Muscle layer of duodenum (tissue), 2 donors: ENCODE measurements at regions not wholly inside any gene's neighbourhood (a gene's known extent, or its start where the extent isn't known, plus 50 kb on each side); places are given as distances from the start of the nearest gene placed in this dataset.

Experiments used
- H3K27ac ChIP-seq: one replicate; pipeline ENCODE4 v1.7.0; 2013; ENCODE audit warnings: mild to moderate bottlenecking, low read length
- H3K27me3 ChIP-seq: one replicate; pipeline ENCODE4 v1.7.0; 2013; ENCODE audit warnings: low read depth, mild to moderate bottlenecking, control low read depth, low read length
- H3K36me3 ChIP-seq, 2 donors: one replicate each; pipeline ENCODE4 v1.7.0; 2013; ENCODE audit warnings: low read length in 2 of 2, control low read depth in 1 of 2, mild to moderate bottlenecking in 1 of 2; ENCODE audit not compliant: insufficient read depth in 2 of 2, control insufficient read depth in 1 of 2
- H3K4me1 ChIP-seq, 2 donors: one replicate each; pipeline ENCODE4 v1.7.0; 2013; ENCODE audit warnings: low read length in 2 of 2, mild to moderate bottlenecking in 2 of 2, control low read depth in 1 of 2, moderate library complexity in 1 of 2; ENCODE audit not compliant: insufficient read depth in 2 of 2, control insufficient read depth in 1 of 2
- H3K4me3 ChIP-seq, 2 donors: one replicate each; pipeline ENCODE4 v1.7.0; 2013; ENCODE audit warnings: low read length in 2 of 2, low read depth in 1 of 2, mild to moderate bottlenecking in 1 of 2
- H3K9me3 ChIP-seq, 2 donors: one replicate each; pipeline ENCODE4 v1.7.0; 2013; ENCODE audit warnings: low read length in 2 of 2, control low read depth in 1 of 2, mild to moderate bottlenecking in 1 of 2; ENCODE audit not compliant: control insufficient read depth in 1 of 2
- donor health status: healthy.

- Histone ChIP-seq H3K4me1 (no peaks in the 10 kb centered on the region), H3K9me3 (no peaks in the 10 kb centered on the region), H3K36me3 (no peaks in the 10 kb centered on the region), H3K4me3 (no peak overlapping the region), H3K27me3 (no peaks in the 10 kb centered on the region), H3K27ac (no peak overlapping the region)
Measured at GRCh38 chr5:52409835-52410234, 377.9 kb upstream of the ITGA1 start.

DNA sequence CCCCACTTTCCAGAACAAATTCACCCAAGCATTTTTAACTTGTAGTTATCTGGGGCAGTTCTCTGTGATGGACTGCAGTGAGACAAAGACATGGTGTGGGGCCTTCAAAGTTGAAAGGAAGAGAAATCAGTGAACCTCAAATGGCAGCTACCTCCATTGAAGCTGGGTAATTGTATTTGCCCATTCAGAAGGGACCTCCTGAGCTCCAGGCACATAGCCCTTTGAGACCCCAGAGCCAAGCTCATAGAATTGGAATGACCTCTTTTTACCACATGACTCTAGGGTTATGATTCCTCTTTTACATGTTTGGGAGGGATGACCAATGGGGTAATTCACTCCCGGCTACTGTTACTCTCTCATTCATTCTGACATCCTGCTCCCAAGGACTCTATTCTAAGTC is 368.4 kb upstream of the ITGA1 start:
- Histone ChIP-seq H3K9me3 (no peaks in the 10 kb centered on the region), H3K27me3 (no peaks in the 10 kb centered on the region), H3K4me3 (no peak overlapping the region), H3K36me3 (no peaks in the 10 kb centered on the region), H3K27ac (no peak overlapping the region), H3K4me1 (no peaks in the 10 kb centered on the region)

GRCh38 chr5:52427615-52428014 is 360.1 kb upstream of the ITGA1 start:
- H3K9me3 ChIP-seq, result no peaks in the 10 kb centered on the region
- H3K36me3 ChIP-seq, result no peaks in the 10 kb centered on the region
- H3K4me1 ChIP-seq, result no peaks in the 10 kb centered on the region
- no peak overlapping the region for H3K4me3 ChIP-seq
- no peak overlapping the region for H3K27ac ChIP-seq
- H3K27me3 ChIP-seq, result no peaks in the 10 kb centered on the region

GRCh38 chr5:52428977-52429489 is 358.7 kb upstream of the ITGA1 start:
- Histone ChIP-seq H3K9me3 (no peaks in the 10 kb centered on the region), H3K4me3 (no peak overlapping the region), H3K36me3 (no peaks in the 10 kb centered on the region), H3K27ac (no peak overlapping the region), H3K27me3 (no peaks in the 10 kb centered on the region), H3K4me1 (no peaks in the 10 kb centered on the region)

GRCh38 chr5:52441768-52442167 is 345.9 kb upstream of the ITGA1 start:
- H3K27me3 ChIP-seq, result no peaks in the 10 kb centered on the region
- H3K9me3 ChIP-seq, result no peaks in the 10 kb centered on the region
- H3K36me3 ChIP-seq, result no peaks in the 10 kb centered on the region
- H3K4me1 ChIP-seq, result no peaks in the 10 kb centered on the region
- no peak overlapping the region for H3K4me3 ChIP-seq
- no peak overlapping the region for H3K27ac ChIP-seq

- Histone ChIP-seq H3K4me3 (no peak overlapping the region), H3K9me3 (no peaks in the 10 kb centered on the region), H3K4me1 (no peaks in the 10 kb centered on the region), H3K27ac (no peak overlapping the region), H3K27me3 (no peaks in the 10 kb centered on the region), H3K36me3 (no peaks in the 10 kb centered on the region)
Measured at GRCh38 chr5:52443187-52443586, 344.5 kb upstream of the ITGA1 start.

DNA sequence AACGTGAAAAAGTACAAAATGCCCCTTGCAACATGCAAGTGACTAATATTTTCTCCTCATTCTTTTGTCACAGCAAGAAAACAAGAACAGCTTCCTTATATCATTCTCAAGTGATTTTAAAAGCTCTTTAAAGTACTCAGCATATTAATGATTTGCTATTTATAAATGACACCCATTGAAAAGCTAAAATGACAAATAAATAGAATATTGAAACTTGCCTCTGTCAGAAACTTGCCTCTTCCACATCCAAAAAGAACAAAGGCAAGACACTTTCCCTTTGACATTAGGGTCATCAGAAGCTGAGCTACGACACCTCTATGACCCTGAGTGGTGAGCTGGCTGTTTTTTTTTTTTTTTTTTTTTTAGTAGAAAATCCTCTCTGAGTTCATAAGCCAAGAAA is 339.6 kb upstream of the ITGA1 start:
- H3K4me1 ChIP-seq, result no peaks in the 10 kb centered on the region
- no peaks in the 10 kb centered on the region for H3K9me3 ChIP-seq
- no peak overlapping the region for H3K27ac ChIP-seq
- H3K4me3 ChIP-seq, result no peak overlapping the region
- H3K27me3 ChIP-seq, result no peaks in the 10 kb centered on the region
- no peaks in the 10 kb centered on the region for H3K36me3 ChIP-seq

- no peaks in the 10 kb centered on the region for H3K27me3 ChIP-seq
- H3K36me3 ChIP-seq, result no peaks in the 10 kb centered on the region
- no peaks in the 10 kb centered on the region for H3K4me1 ChIP-seq
- H3K9me3 ChIP-seq, result no peaks in the 10 kb centered on the region
- H3K4me3 ChIP-seq, result no peak overlapping the region
- no peak overlapping the region for H3K27ac ChIP-seq
Measured at GRCh38 chr5:52449516-52449915, 338.2 kb upstream of the ITGA1 start.

- Histone ChIP-seq H3K27me3 (no peaks in the 10 kb centered on the region), H3K9me3 (no peaks in the 10 kb centered on the region), H3K4me1 (no peaks in the 10 kb centered on the region), H3K36me3 (no peaks in the 10 kb centered on the region), H3K4me3 (no peak overlapping the region), H3K27ac (no peak overlapping the region)
Measured at GRCh38 chr5:52452098-52452497, 335.6 kb upstream of the ITGA1 start.

DNA sequence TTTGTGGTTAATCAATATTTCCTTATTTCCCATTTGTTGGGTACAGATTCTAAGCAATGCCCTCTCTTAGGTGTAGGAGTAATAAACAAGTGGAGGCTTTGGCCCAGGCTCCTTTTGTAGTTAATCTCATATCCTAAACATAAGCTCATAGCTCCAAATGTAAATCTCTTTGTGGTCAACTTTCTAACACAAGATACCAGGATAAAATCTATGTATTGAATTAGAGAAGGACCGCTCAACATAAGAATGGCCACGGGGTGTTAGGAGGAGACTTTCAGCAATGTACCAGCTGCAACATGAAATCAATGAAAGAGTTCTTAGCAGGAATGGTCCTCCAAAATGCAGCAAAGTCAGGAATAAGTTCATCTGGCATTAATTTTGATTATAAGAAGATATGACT is 334.5 kb upstream of the ITGA1 start:
- Histone ChIP-seq H3K4me3 (no peak overlapping the region), H3K27me3 (no peaks in the 10 kb centered on the region), H3K4me1 (no peaks in the 10 kb centered on the region), H3K27ac (no peak overlapping the region), H3K9me3 (no peaks in the 10 kb centered on the region), H3K36me3 (no peaks in the 10 kb centered on the region)

- no peaks in the 10 kb centered on the region for H3K4me1 ChIP-seq
- H3K27ac ChIP-seq, result no peak overlapping the region
- no peaks in the 10 kb centered on the region for H3K36me3 ChIP-seq
- no peaks in the 10 kb centered on the region for H3K27me3 ChIP-seq
- H3K4me3 ChIP-seq, result no peak overlapping the region
- no peaks in the 10 kb centered on the region for H3K9me3 ChIP-seq
Measured at GRCh38 chr5:52455920-52456319, 331.8 kb upstream of the ITGA1 start.

DNA sequence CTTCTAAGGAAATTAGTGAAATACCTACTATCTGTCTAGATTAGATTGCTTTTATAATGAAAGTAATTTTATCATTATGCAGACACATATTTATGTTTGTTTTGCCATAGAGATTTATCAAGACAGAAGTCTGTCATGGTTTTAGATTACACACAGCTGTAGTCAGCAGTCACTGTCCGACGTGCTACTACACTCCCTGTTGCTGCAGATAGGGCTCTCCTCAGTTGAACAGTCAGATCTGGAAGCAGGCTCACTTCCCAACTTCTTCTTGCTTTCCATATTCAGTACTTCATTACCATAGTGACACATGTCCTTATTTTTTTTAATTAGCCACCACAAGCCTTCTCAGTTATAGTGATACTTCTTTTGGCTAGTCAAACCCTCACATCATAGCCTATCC is 329.9 kb upstream of the ITGA1 start:
- Histone ChIP-seq H3K4me1 (no peaks in the 10 kb centered on the region), H3K27me3 (no peaks in the 10 kb centered on the region), H3K9me3 (no peaks in the 10 kb centered on the region), H3K4me3 (no peak overlapping the region), H3K36me3 (no peaks in the 10 kb centered on the region), H3K27ac (no peak overlapping the region)
